Daoy (cell line): ENCODE measurements at regions not wholly inside any gene's neighbourhood (a gene's known extent, or its start where the extent isn't known, plus 50 kb on each side); places are given as distances from the start of the nearest gene placed in this dataset.
"Not testable (repeated sequence)": the region's sequence is repeated elsewhere in the genome, so short reads cannot be mapped to it uniquely, and the experiment has no call there.

ENCODE experiments used
- DNase-seq: peaks from one replicate; pipeline ENCODE4 v3.0.0-alpha.2; 2015; ENCODE audit warnings: low read depth

GRCh38 chr13:40042991-40043390 is 387.5 kb downstream of the COG6 start:
- no peak for DNase-seq

- no peak for DNase-seq
Measured at GRCh38 chr13:40043764-40044163, 388.3 kb downstream of the COG6 start.

GRCh38 chr13:40047322-40047771 is 391.9 kb downstream of the COG6 start:
- DNase-seq, result no peak

GRCh38 chr13:40048551-40048950 is 393.1 kb downstream of the COG6 start:
- DNase-seq, result no peak

GRCh38 chr13:40052954-40053353 is 397.5 kb downstream of the COG6 start:
- DNase-seq, result no peak

- DNase-seq, result no peak
Measured at GRCh38 chr13:40053401-40053800, 397.9 kb downstream of the COG6 start.

GRCh38 chr13:40054422-40054821 is 399.0 kb downstream of the COG6 start:
- DNase-seq, result not testable (repeated sequence)

GRCh38 chr13:40056898-40057619 is 401.6 kb downstream of the COG6 start:
- DNase-seq, result no peak

GRCh38 chr13:40058757-40059236 is 403.3 kb downstream of the COG6 start:
- DNase-seq, result peak; percentile 48

GRCh38 chr13:40059540-40060232 is 404.2 kb downstream of the COG6 start:
- DNase-seq, result no peak

- peak; percentile 94 for DNase-seq
Measured at GRCh38 chr13:40060296-40061007, 405.0 kb downstream of the COG6 start.

GRCh38 chr13:40061466-40062450 is 406.3 kb downstream of the COG6 start:
- DNase-seq, result peak; percentile 31

- peak; percentile 52 for DNase-seq
Measured at GRCh38 chr13:40063278-40063698, 407.8 kb downstream of the COG6 start.

- peak; percentile 21 for DNase-seq
Measured at GRCh38 chr13:40063703-40064102, 408.2 kb downstream of the COG6 start.

GRCh38 chr13:40064154-40065097 is 409.0 kb downstream of the COG6 start:
- peak; percentile 88 for DNase-seq

- DNase-seq, result peak; percentile 63
Measured at GRCh38 chr13:40069173-40070044, 413.9 kb downstream of the COG6 start.

GRCh38 chr13:40070357-40070756 is 414.9 kb downstream of the COG6 start:
- DNase-seq, result no peak

GRCh38 chr13:40072663-40073120 is 417.2 kb downstream of the COG6 start:
- DNase-seq, result no peak

GRCh38 chr13:40074338-40074737 is 418.9 kb downstream of the COG6 start:
- DNase-seq, result no peak
